H9 (cell line): ENCODE measurements at regions not wholly inside any gene's neighbourhood (a gene's known extent, or its start where the extent isn't known, plus 50 kb on each side); places are given as distances from the start of the nearest gene placed in this dataset.

Experiments
- DNase-seq: peaks from one replicate; pipeline ENCODE4 v3.0.0-alpha.2; 2017
- H2AFZ ChIP-seq: one replicate; pipeline ENCODE4 v1.6.1; 2013; ENCODE audit warnings: mild to moderate bottlenecking, low read length, control low read depth, moderate library complexity
- H2AK5ac ChIP-seq: 2 replicates; pipeline ENCODE4 v1.6.1; 2013; ENCODE audit warnings: low read length, control low read depth, mixed read lengths; ENCODE audit not compliant: insufficient read length
- H2BK120ac ChIP-seq: one replicate; pipeline ENCODE4 v1.6.1; 2013; ENCODE audit warnings: low read depth, mild to moderate bottlenecking, low read length, control low read depth, inconsistent platforms; ENCODE audit not compliant: poor library complexity, severe bottlenecking
- H2BK12ac ChIP-seq: 2 replicates; pipeline ENCODE4 v1.6.1; 2013; ENCODE audit warnings: low read length, control low read depth, mixed read lengths, low read depth; ENCODE audit not compliant: insufficient read length
- H2BK15ac ChIP-seq: 2 replicates; pipeline ENCODE4 v1.6.1; 2013; ENCODE audit warnings: low read depth, low read length, control low read depth
- H2BK20ac ChIP-seq: one replicate; pipeline ENCODE4 v1.6.1; 2013; ENCODE audit warnings: low read depth, mild to moderate bottlenecking, low read length, control low read depth, inconsistent platforms; ENCODE audit not compliant: poor library complexity, severe bottlenecking
- H2BK5ac ChIP-seq: 2 replicates; pipeline ENCODE4 v1.6.1; 2013; ENCODE audit warnings: low read length, control low read depth, mixed read lengths; ENCODE audit not compliant: insufficient read length
- H3K14ac ChIP-seq: 2 replicates; pipeline ENCODE4 v1.6.1; 2013; ENCODE audit warnings: low read length, control low read depth; ENCODE audit not compliant: insufficient read depth
- H3K18ac ChIP-seq: 2 replicates; pipeline ENCODE4 v1.6.1; 2013; ENCODE audit warnings: low read depth, mild to moderate bottlenecking, mixed read lengths, low read length, control low read depth; ENCODE audit not compliant: insufficient read length
- H3K23ac ChIP-seq: 2 replicates; pipeline ENCODE4 v1.6.1; 2013; ENCODE audit warnings: low read length, control low read depth, mixed read lengths, low read depth; ENCODE audit not compliant: insufficient read length
- H3K23me2 ChIP-seq: 2 replicates; pipeline ENCODE4 v1.6.1; 2013; ENCODE audit warnings: low read depth, mild to moderate bottlenecking, mixed read lengths, low read length, control low read depth; ENCODE audit not compliant: insufficient read length, poor library complexity, severe bottlenecking
- H3K27ac ChIP-seq: 2 replicates; pipeline ENCODE4 v1.5.1; 2013; ENCODE audit warnings: low read length, control low read depth, mixed read lengths, low read depth; ENCODE audit not compliant: insufficient read length
- H3K27me3 ChIP-seq: 2 replicates; pipeline ENCODE4 v1.6.1; 2013; ENCODE audit warnings: low read length, control low read depth, inconsistent platforms; ENCODE audit not compliant: insufficient read depth
- H3K4ac ChIP-seq: 2 replicates; pipeline ENCODE4 v1.6.1; 2013; ENCODE audit warnings: low read depth, mild to moderate bottlenecking, control low read depth, inconsistent platforms, low read length, moderate library complexity
- H3K4me1 ChIP-seq: 2 replicates; pipeline ENCODE4 v1.6.1; 2013; ENCODE audit warnings: low read length, control low read depth, inconsistent platforms; ENCODE audit not compliant: insufficient read depth
- H3K4me2 ChIP-seq: 2 replicates; pipeline ENCODE4 v1.6.1; 2013; ENCODE audit warnings: low read length, control low read depth, mixed read lengths; ENCODE audit not compliant: insufficient read length, insufficient read depth
- H3K56ac ChIP-seq: 2 replicates; pipeline ENCODE4 v1.6.1; 2013; ENCODE audit warnings: low read depth, mild to moderate bottlenecking, mixed read lengths, low read length, control low read depth; ENCODE audit not compliant: insufficient read length
- H3K79me1 ChIP-seq: 2 replicates; pipeline ENCODE4 v1.6.1; 2013; ENCODE audit warnings: low read depth, mild to moderate bottlenecking, moderate library complexity, low read length, control low read depth, inconsistent platforms; ENCODE audit not compliant: insufficient read depth, poor library complexity, severe bottlenecking
- H3K79me2 ChIP-seq: 2 replicates; pipeline ENCODE4 v1.6.1; 2013; ENCODE audit warnings: low read length, control low read depth, inconsistent platforms; ENCODE audit not compliant: insufficient read depth
- H3K9ac ChIP-seq: 2 replicates; pipeline ENCODE4 v1.6.1; 2013; ENCODE audit warnings: low read length, control low read depth, mixed read lengths; ENCODE audit not compliant: insufficient read length; ENCODE audit errors: extremely low read depth
- H3K9me3 ChIP-seq: one replicate; pipeline ENCODE4 v1.6.1; 2013; ENCODE audit warnings: low read depth, low read length, inconsistent platforms; ENCODE audit not compliant: control insufficient read depth
- H3T11ph ChIP-seq: one replicate; pipeline ENCODE4 v1.6.1; 2013; ENCODE audit warnings: mild to moderate bottlenecking, low read length, control low read depth, inconsistent platforms
- H4K20me1 ChIP-seq: one replicate; pipeline ENCODE4 v1.6.1; 2013; ENCODE audit not compliant: control insufficient read depth, insufficient read length, insufficient read depth
- H4K5ac ChIP-seq: 2 replicates; pipeline ENCODE4 v1.6.1; 2013; ENCODE audit warnings: low read depth, mild to moderate bottlenecking, mixed read lengths, low read length, control low read depth; ENCODE audit not compliant: insufficient read length
- H4K8ac ChIP-seq: replicated peaks from 2 replicates; pipeline ENCODE4 v1.6.1; 2013; ENCODE audit warnings: low read length, control low read depth, mixed read lengths, low read depth; ENCODE audit not compliant: insufficient read length
- H4K91ac ChIP-seq: 2 replicates; pipeline ENCODE4 v1.6.1; 2013; ENCODE audit warnings: low read depth, mild to moderate bottlenecking, moderate library complexity, mixed read lengths, low read length, control low read depth; ENCODE audit not compliant: insufficient read length
- H3K27ac Mint-ChIP-seq, 3 experiments: 2 replicates in 2 of 3; 3 replicates in 1 of 3; pipeline ENCODE4 v1.8.0; 2020 to 2021; ENCODE audit warnings: mixed read lengths in 3 of 3, mild to moderate bottlenecking in 1 of 3, moderate library complexity in 1 of 3
- H3K27me3 Mint-ChIP-seq: 2 replicates; pipeline ENCODE4 v1.8.0; 2021; ENCODE audit warnings: low read depth, mild to moderate bottlenecking, moderate library complexity, mixed read lengths
- H3K36me3 Mint-ChIP-seq, 3 experiments: 2 replicates in 2 of 3; 3 replicates in 1 of 3; pipeline ENCODE4 v1.8.0; 2020 to 2021; ENCODE audit warnings: low read depth in 3 of 3, mixed read lengths in 3 of 3; ENCODE audit not compliant: insufficient read depth in 1 of 3
- H3K4me1 Mint-ChIP-seq, 2 experiments: 2 replicates each; pipeline ENCODE4 v1.8.0; 2020; ENCODE audit warnings: mixed read lengths in 2 of 2
- H3K4me3 Mint-ChIP-seq, 2 experiments: 2 replicates in 1 of 2; 3 replicates in 1 of 2; pipeline ENCODE4 v1.8.0; 2020 to 2021; ENCODE audit warnings: mild to moderate bottlenecking in 2 of 2, mixed read lengths in 2 of 2, moderate library complexity in 1 of 2
- H3K9me3 Mint-ChIP-seq, 2 experiments: 2 replicates in 1 of 2; 3 replicates in 1 of 2; pipeline ENCODE4 v1.8.0; 2020; ENCODE audit warnings: mild to moderate bottlenecking in 2 of 2, mixed read lengths in 2 of 2, moderate library complexity in 1 of 2
- WGBS: extraction: QIAGEN DNeasy Blood & Tissue Kit; methylation state at CpG from one replicate; pipeline ENCODE4 v1.1.7; 2013; ENCODE audit warnings: missing lambda C conversion rate, low lambda C conversion rate, mixed read lengths; ENCODE audit not compliant: insufficient read length; ENCODE audit errors: extremely low coverage; 5-methylcytosine and 5-hydroxymethylcytosine counted together
- TF ChIP-seq, protein P1 (sequence below): fragments of 200-600 bp; sonication (generic); conservative IDR thresholded peaks from 3 replicates; pipeline ENCODE4 v1.8.0; 2021; ENCODE audit warnings: antibody characterized with exemption, mild to moderate bottlenecking

DNA sequence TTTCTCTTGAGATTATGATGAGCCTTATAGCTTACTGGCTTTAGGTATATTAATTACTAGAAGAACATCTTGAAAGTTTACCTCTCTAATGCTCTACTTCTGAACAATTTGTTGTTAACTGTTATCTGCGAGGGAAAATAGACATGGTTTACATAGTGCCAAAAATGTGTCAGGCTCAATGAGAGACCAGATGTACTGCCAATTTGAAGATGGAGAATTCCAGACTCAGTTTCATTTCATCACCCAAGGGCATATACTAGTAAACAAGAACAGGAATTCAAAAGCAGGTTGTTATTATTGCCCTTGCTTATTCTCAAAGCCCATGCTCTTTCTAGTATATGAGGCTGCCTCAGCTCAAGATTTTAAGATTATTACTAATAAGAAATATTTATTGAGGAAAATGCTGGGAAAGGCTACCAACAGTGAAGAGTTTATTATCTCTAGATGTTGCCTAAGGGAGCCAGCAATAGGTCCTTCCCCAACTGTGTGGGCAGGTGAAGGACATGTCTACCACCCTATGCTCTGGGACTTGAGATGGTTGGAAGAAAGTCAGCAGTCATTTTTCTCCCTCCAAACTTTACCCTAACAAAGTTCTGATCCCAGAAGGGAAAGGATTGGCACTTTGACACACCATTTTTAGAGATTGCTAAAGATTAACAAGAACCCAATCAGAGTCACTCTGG is 792.7 kb downstream of the METTL4 start:
- H3K4me2 ChIP-seq: no peak overlapping the region
- H2BK5ac ChIP-seq: no peak overlapping the region

More for the DNA sequence above, 792.7 kb downstream of the METTL4 start:
- Histone ChIP-seq H3K4me1 (no peaks in the 10 kb centered on the region), H3K4ac (no peak overlapping the region), H3K27me3 (no peaks in the 10 kb centered on the region), H3K27ac (no peak overlapping the region), H3K18ac (no peak overlapping the region), H3T11ph (no peak overlapping the region), H4K91ac (no peak overlapping the region), H3K14ac (no peak overlapping the region), H3K79me1 (no peaks in the 10 kb centered on the region), H2BK12ac (no peak overlapping the region), H3K56ac (no peak overlapping the region), H3K79me2 (no peaks in the 10 kb centered on the region), H3K9ac (no peak overlapping the region), H3K23ac (no peak overlapping the region), H4K8ac (no peak overlapping the region), H2BK15ac (no peak overlapping the region), H4K20me1 (no peaks in the 10 kb centered on the region), H2BK20ac (no peak overlapping the region), H3K23me2 (no peaks in the 10 kb centered on the region), H2AFZ (no peak overlapping the region), H4K5ac (no peak overlapping the region), H2AK5ac (no peak overlapping the region), H2BK120ac (no peak overlapping the region), H3K9me3 (no peaks in the 10 kb centered on the region)
- no peak overlapping the region for H3K27ac Mint-ChIP-seq
- TF ChIP-seq, protein P1, sequence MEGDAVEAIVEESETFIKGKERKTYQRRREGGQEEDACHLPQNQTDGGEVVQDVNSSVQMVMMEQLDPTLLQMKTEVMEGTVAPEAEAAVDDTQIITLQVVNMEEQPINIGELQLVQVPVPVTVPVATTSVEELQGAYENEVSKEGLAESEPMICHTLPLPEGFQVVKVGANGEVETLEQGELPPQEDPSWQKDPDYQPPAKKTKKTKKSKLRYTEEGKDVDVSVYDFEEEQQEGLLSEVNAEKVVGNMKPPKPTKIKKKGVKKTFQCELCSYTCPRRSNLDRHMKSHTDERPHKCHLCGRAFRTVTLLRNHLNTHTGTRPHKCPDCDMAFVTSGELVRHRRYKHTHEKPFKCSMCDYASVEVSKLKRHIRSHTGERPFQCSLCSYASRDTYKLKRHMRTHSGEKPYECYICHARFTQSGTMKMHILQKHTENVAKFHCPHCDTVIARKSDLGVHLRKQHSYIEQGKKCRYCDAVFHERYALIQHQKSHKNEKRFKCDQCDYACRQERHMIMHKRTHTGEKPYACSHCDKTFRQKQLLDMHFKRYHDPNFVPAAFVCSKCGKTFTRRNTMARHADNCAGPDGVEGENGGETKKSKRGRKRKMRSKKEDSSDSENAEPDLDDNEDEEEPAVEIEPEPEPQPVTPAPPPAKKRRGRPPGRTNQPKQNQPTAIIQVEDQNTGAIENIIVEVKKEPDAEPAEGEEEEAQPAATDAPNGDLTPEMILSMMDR: no peak
- H3K36me3 Mint-ChIP-seq: no peaks in the 10 kb centered on the region
- H3K4me3 Mint-ChIP-seq: no peak overlapping the region
- no peak for DNase-seq
- H3K9me3 Mint-ChIP-seq: peaks cover 3 to 5% of the 10 kb centered on the region in 2 experiments; a peak in 2 of 5 replicates
- WGBS: no CpG with 5 or more reads among the region's 1 CpG
- H3K27me3 Mint-ChIP-seq: no peaks in the 10 kb centered on the region; the same call in 1 of the 2 replicates
- H3K4me1 Mint-ChIP-seq: peaks cover 0 to under 1% of the 10 kb centered on the region in 2 experiments; a peak in 1 of 4 replicates
